Mucosa of descending colon (tissue), 3 donors: ENCODE measurements at regions not wholly inside any gene's neighbourhood (a gene's known extent, or its start where the extent isn't known, plus 50 kb on each side); places are given as distances from the start of the nearest gene placed in this dataset.
"Not testable (repeated sequence)": the region's sequence is repeated elsewhere in the genome, so short reads cannot be mapped to it uniquely, and the experiment has no call there.

Experiments used
- ATAC-seq: fragments of 200-7000 bp; cut with Tn5 transposase; one replicate; pipeline ENCODE4 v1.9.1; 2020; ENCODE audit warnings: mild to moderate bottlenecking, moderate library complexity
- DNase-seq, 3 donors: peaks; one replicate each; pipeline ENCODE4 v3.0.0-alpha.2; 2020
- H3K36me3 ChIP-seq: fragments of 200-600 bp; one replicate; pipeline ENCODE4 v1.8.0; 2021; ENCODE audit warnings: low read depth, mild to moderate bottlenecking
- H3K4me1 ChIP-seq: fragments of 200-600 bp; one replicate; pipeline ENCODE4 v1.8.0; 2021; ENCODE audit warnings: low read depth, mild to moderate bottlenecking
- H3K4me3 ChIP-seq: fragments of 200-600 bp; one replicate; pipeline ENCODE4 v1.8.0; 2021; ENCODE audit warnings: mild to moderate bottlenecking
- H3K9me3 ChIP-seq: fragments of 200-600 bp; one replicate; pipeline ENCODE4 v1.8.0; 2021; ENCODE audit warnings: mild to moderate bottlenecking
- CTCF ChIP-seq: fragments of 200-600 bp; IDR thresholded peaks from one replicate; pipeline ENCODE4 v1.8.0; 2022; ENCODE audit warnings: antibody characterized with exemption, mild to moderate bottlenecking
- intact Hi-C, 2 donors: fragments of 100-400 bp; cut with DNase I in 1 of 2; cut with micrococcal nuclease in 1 of 2; formaldehyde crosslinking; loops; one replicate each; pipeline versions ENCODE4 v1.11.0 to v1.11.1; 2022; cut with DNase I, micrococcal nuclease
- donor health status: DM: no; HTN: no; CAD: no; lungs with moderate emphysema.
- donor health status: DM: no; HTN: no; CAD: no.
- donor health status: DM: no; HTN: yes; CAD: no.

DNA sequence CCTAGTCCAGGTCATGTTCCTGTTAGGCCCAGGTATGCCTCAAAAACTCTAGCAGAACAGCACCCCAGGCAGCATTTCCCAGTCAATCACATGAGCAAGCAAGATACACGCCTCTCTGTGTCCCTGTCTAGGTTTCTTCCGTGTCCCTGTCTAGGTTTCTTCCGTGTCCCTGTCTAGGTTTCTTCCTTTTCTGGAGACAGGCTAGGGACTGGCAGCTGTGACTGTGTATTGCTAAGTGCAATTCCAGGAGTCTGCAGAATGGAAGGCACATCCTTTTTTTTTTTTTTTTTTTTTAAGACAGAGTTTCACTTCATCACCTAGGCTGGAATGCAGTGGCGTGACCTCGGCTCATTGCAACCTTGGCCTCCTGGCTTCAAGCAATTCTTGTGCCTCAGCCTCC is 77.6 kb downstream of the SETD4 start:
- TF ChIP-seq CTCF, result no peak
- intact Hi-C loops, result no loop called here
- no peak for DNase-seq
- Histone ChIP-seq H3K36me3 (no peaks in the 10 kb centered on the region), H3K9me3 (no peaks in the 10 kb centered on the region), H3K4me1 (no peaks in the 10 kb centered on the region), H3K4me3 (no peak overlapping the region)
- no peak for ATAC-seq

- ATAC-seq, result no peak
- no peaks in the 10 kb centered on the region for H3K4me1 ChIP-seq
- intact Hi-C loops, result no loop called here
- no peak for DNase-seq
- no peak overlapping the region for H3K4me3 ChIP-seq
- no peaks in the 10 kb centered on the region for H3K36me3 ChIP-seq
- no peaks in the 10 kb centered on the region for H3K9me3 ChIP-seq
- TF ChIP-seq CTCF, result no peak
Measured at GRCh38 chr21:35981514-35982070, 78.7 kb downstream of the SETD4 start.

- intact Hi-C loops, result no loop called here
- DNase-seq, result no peak
- Histone ChIP-seq H3K9me3 (no peaks in the 10 kb centered on the region), H3K36me3 (no peaks in the 10 kb centered on the region), H3K4me3 (no peak overlapping the region), H3K4me1 (no peaks in the 10 kb centered on the region)
- no peak for ATAC-seq
- no peak for TF ChIP-seq CTCF
Measured at GRCh38 chr21:35980821-35981220, 79.5 kb downstream of the SETD4 start.

- DNase-seq, intact Hi-C loops, H3K4me3 ChIP-seq, H3K9me3 ChIP-seq, H3K4me1 ChIP-seq, H3K36me3 ChIP-seq, ATAC-seq: not testable (repeated sequence)
Measured at GRCh38 chr21:35977860-35978259, 82.5 kb downstream of the SETD4 start.

DNA sequence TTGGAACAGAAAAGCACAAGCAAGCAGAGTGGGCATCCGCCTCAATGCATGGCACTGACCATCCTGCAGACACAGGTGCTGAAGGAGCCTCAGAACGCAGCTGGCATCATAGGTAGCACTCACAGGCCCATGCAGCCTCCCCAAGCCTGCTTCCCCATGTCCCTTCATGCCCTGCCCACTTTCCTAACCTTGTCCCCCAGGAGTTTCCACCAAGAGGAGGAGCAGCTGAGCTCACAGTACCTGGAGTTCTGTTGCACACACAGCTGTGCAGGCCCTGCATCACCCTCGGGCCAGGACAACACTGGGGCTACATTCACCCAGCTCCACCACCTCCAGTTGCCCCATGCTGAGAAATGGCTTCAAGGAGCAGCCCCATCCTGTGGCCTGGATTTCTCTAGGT is 83.4 kb downstream of the SETD4 start:
- Histone ChIP-seq H3K4me1 (no peaks in the 10 kb centered on the region), H3K9me3 (no peaks in the 10 kb centered on the region), H3K4me3 (no peak overlapping the region), H3K36me3 (peaks cover 3% of the 10 kb centered on the region)
- intact Hi-C loops, result no loop called here
- no peak for DNase-seq
- no peak for TF ChIP-seq CTCF
- no peak for ATAC-seq

DNA sequence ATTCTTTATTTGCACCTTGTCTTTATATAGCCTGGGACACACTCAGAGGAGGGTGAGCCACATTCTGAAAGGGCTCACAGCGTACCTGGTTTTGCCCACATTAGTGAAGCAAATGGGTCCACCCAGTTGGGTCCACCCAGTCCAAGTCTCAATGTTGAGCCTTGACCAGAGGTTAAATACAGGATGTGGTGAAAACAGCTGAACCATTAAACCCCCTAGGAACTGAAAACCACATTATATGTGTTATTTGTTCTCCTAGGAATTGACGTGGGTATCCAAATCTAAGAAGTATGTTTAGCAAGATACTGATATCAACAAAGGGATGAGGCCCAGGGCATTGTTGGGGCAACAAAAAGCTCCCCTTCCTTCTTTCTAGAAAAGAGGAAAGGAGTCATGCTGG is 83.8 kb downstream of the SETD4 start:
- Histone ChIP-seq H3K9me3 (no peaks in the 10 kb centered on the region), H3K36me3 (peaks cover 3% of the 10 kb centered on the region), H3K4me1 (no peaks in the 10 kb centered on the region), H3K4me3 (no peak overlapping the region)
- intact Hi-C loops, result no loop called here
- TF ChIP-seq CTCF, result no peak
- DNase-seq (no peak), ATAC-seq (no peak)
